Loucy (cell line): ENCODE measurements at regions not wholly inside any gene's neighbourhood (a gene's known extent, or its start where the extent isn't known, plus 50 kb on each side); places are given as distances from the start of the nearest gene placed in this dataset.

Source experiments
- CTCF ChIP-seq: fragments of 200-600 bp; sonication (generic); conservative IDR thresholded peaks from 2 replicates; pipeline ENCODE4 v1.5.1; 2014; ENCODE audit warnings: mild to moderate bottlenecking, antibody characterized with exemption, low read length
- EZH2phosphoT487 ChIP-seq: fragments of 200-600 bp; IDR thresholded peaks from 2 replicates; pipeline ENCODE4 v1.6.1; 2018; ENCODE audit warnings: antibody characterized with exemption, mild to moderate bottlenecking, moderate library complexity, borderline replicate concordance

GRCh38 chr12:100706033-100706432 lies 88.5 kb upstream of the ANO4 start:
- TF ChIP-seq CTCF (no peak), EZH2phosphoT487 (no peak)
